NCI-H69 (cell line): ENCODE measurements at regions not wholly inside any gene's neighbourhood (a gene's known extent, or its start where the extent isn't known, plus 50 kb on each side); places are given as distances from the start of the nearest gene placed in this dataset.
A peak's percentile ranks its signal among the peaks of the same experiment; 100 is the strongest.

Experiments used
- DNase-seq: peaks from one replicate; lab custom pipeline; 2025; lab: John Stamatoyannopoulos, UW

DNA sequence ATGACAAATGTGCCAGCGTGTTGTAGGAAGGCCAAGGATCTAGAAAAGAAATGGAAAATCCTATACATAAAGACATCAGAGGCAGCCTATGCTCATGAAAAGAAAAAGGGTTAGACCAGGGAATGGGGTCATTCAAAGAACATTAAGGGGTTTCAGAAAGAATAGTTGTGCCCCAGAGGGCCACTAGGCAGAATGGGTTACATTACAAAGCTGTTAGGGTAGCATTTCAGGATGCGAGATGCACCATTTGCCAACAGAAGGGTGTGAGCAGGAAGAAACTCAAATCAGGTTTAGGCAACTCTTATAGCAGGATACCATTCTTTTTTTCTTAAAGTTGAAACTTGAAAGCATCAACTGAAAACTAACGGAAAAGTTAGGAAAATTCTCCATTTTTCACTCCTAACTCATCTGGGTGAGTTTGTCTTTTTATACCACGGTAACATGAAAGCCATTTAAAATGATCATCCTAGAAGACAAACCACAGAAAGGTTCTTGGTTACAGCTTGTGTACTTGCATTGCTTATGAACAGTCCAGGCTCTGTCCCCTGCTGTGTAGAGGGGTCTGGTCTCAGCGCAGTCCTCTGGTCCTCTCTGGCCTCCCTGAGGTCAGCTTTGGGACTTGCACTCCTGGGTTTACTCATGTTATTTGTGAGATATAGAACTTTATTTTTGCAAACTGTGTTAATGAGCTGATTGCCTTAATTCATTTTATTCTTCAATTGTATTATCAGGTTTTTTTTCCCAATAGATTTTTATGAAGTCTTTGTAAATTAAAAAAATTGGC, 209.1 kb downstream of the DACT1 start:
- DNase-seq: peak; percentile 21

DNA sequence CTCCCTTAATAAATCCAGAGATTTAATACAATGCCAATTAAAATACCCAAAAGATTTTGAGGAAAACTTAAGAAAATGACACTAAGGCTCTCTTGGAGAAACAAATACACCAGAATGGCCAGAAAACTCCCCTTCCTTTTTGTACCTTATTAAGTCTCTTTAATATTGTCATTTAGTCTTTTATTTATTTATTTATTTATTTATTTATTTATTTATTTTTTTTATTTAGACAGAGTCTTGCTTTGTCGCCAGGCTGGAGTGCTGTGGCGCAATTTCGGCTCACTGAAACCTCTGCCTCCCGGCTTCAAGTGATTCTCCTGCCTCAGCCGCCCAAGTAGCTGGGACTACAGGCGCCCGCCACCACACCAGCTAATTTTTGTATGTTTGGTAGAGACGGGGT, 210.6 kb downstream of the DACT1 start:
- DNase-seq: no peak

DNA sequence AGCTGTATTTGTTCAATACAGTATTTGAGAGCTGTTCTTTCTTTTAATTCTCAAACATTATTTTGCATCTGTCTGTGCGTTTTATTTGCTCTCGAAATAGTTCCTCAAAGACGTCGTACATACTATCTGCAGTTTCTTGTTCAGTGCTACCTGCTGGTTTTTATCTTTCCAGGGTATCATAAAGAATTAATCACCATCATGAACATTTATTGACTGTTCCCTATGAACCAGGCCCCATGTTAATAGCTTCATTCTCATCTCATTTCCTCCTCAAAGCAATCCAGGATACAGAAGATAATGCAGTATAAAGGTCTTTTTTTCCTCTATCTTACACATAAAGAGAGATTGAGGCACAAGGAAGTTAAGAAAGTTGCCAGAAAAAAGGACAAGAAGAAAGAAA, 211.8 kb downstream of the DACT1 start:
- DNase-seq: no peak

GRCh38 chr14:58850011-58850410, 212.2 kb downstream of the DACT1 start:
- no peak for DNase-seq

- DNase-seq: no peak
These were observed 223.8 kb downstream of the DACT1 start for GRCh38 chr14:58861586-58861985.

DNA sequence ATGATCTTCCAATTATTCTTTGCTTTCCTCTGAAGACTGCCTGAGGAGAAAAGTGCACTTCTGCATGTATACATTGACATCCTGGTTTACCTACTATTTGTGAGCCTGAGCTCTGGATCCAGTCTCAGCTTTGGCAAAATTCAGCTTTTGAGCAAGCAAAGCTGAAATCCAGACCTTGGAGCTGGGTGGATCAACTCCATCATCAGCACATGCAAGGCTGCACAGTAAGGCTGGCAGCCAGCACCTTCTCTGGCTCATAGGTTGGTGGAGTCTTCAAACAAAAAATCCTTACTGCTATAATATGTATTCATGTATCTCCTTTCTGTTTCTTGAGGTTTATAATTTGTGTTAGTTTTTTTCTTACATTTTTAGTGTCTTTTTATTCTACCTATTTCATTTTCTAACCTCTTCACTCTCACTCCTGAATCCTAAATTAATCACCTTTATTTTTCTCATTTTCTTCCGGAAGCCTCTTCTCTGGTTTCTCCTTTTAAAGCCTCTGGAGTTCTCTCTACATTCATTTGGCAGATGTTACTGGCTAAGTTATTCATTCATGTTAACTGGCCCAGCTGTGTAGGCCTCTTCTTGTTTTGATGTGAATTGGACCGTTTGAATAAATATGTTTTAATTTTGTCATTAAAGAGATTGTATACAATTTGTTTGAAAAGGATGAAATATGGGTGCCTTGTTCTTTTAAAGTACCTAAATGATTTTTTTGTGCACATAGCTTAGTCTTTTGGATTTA, 224.8 kb downstream of the DACT1 start:
- no peak for DNase-seq

DNA sequence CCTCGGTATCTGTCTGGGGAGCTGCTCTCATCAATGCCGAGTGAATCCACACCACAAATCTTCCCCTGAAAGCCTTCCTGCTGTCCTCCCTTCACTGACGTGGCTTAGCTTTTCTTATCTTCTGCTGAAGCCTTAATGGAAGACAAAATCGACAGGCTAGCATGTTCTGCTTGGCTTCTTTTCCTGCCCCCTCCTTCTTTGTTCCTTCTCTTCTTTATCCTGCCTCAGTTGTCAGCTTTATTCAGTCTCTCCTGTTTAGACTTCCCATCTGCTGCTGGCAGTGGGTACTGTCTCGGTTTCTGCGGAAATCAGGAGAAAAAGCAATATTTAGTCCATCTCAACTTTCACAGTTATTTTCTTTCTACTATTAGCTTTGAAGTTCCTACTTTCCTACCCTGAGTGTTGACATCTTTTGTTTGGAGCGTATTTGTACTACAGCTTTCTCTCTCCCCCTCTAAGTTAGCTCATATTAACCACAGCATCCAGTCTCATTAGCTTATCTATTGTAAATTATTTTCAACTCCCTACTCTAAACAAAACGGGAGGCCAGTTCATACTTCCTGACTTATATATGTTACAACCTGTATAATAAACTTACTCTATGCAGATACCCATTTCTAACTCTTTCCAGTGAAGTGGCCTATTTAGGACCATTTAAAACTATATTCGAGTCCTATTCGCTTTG, 226.0 kb downstream of the DACT1 start:
- no peak for DNase-seq

DNA sequence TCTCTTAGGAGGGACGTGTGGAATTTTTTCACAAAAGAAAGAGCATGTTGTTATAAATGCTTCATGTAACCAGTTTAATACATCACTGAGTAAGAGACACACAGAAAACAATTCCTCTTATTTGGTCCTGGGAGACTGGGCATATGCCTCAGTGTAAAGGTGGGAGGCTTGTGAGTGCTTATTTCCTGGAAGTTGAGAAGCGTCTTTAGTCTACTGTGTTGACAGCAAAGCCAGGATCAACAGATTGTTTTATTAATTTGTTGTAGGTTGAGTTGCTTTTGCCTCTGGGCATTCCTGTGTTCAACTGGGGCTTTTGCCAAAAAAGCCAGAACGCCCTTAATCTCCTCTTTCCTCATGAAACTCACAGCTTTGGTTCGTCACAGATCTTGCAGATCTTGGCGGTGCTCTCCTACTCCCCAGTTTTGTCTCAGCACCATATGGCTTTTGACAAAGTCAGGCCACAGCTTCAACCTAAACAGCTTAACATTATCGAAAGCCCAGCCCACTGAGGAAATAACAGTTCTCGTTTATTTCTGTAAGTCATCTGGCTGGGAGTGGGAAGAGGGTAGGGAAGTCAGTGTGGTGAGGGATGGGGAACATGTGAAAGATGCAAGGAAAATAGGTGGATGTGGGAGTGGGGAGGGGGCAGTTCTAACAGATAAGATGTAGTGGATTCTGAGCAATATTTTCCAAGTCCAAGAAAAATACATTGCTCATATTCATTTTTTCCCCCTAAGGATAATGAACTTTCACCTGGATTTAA, 227.2 kb downstream of the DACT1 start:
- DNase-seq: peak; percentile 87

DNA sequence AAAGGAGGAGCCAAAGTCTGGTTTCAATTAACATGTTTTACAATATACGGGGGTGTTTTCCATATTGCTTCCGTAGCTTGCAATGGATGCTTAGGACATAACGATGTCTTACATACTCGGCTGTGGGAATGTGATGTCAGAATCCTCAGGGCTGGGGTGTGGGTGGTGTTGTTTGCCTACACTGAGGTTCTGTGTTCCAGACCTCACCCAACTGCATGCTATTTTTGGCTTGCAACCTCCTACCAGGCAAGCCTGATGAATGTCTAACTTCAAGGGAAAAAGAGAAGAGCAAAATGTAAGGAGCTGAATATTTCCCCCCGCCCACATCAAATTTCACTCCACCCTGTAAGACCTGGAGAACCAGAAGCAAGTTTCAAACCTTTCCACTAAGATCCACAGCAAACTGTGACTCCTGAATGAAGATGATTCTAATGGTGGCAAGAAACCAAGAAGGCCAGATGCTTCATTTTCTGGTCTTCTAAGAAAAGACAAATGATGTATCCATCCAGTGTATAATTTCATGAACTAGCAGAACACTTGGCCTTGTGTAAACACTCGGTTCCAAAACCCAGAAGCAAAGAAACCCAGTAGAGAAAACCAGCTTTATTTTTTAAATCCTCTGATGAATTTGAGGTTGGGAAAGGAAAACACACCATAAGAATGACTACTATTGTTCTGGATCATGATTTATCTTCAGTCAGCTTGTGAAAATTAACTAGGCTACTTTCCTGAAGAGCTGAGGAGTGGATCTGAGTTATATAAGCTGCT, 227.9 kb downstream of the DACT1 start:
- no peak for DNase-seq

- DNase-seq: no peak
These were observed 228.6 kb downstream of the DACT1 start for GRCh38 chr14:58866391-58866790.

- peak; percentile 38 for DNase-seq
These were observed 233.2 kb downstream of the DACT1 start for GRCh38 chr14:58870961-58871360.

DNA sequence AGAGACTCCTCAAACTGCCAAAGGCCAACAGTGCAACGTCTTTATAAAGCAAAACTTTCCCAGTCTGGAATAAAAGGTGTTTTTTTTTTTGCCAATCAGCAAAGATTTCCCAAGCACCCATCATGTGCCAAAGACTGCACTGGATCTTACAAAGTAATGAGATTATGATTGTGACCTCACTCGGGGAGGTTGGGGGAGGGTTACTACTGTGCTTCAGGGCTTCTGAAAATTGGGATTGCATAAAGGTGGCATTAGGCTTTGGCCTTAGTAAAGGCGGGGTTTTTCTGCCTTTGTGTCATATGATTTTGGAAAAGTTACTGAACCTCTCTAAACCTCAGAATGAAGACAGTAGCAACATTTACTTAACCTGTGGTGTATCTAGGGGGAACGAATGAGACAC, 233.8 kb downstream of the DACT1 start:
- DNase-seq: peak; percentile 79

GRCh38 chr14:58872061-58872460, 234.3 kb downstream of the DACT1 start:
- peak; percentile 90 for DNase-seq

DNA sequence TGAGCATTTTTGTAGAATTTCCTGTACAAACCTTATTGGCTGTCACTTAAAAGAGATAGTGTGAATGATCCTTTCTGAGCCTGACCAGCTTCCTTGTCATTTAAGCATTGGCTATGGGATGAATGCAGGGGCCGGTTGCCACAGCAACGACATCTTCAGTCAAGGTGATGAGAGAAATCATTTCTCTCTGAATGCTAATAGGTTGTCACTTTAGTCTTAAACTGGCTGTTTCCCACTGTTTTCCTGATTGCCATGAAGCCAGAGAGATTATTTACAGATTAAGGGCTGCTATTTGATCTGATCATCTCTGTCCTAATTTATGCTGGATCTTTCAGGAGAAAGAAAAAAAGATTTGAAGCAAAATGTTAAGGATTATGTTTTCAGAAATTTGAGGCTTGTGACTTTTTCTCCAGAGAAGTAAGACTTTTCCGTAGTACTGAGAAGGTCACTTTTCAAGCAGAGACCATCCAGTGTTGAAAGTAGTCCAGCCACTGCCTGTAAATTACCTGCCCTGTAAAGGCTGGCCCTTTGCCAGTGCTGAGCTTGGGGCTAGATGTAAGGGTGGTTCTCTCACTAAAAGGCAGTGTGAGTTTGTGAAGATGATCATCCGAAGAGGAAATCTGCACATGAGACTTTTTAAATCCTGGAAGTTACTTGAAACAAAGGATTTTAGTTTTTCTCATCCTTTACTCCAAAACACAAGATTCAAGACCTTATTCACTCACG, 235.6 kb downstream of the DACT1 start:
- DNase-seq: peak; percentile 94

DNA sequence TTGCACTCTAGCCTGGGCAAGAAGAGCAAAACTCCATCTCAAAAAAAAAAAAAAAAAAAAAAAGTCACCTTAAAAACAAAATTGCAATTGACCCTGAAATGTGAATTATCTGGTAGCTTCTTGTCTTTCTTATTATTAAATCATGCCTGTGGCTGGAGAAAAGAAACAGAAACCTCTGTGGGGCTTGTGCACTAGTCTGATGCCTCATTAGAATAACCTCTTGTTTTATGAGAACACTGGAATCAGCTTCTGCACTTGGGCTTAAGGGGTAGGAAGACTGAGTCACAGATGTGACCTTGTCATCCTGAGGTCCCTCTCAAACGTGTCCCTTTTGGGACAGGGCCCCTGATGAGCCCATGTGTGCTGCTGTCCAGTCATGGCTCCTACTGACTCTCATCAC, 237.9 kb downstream of the DACT1 start:
- DNase-seq: no peak

DNA sequence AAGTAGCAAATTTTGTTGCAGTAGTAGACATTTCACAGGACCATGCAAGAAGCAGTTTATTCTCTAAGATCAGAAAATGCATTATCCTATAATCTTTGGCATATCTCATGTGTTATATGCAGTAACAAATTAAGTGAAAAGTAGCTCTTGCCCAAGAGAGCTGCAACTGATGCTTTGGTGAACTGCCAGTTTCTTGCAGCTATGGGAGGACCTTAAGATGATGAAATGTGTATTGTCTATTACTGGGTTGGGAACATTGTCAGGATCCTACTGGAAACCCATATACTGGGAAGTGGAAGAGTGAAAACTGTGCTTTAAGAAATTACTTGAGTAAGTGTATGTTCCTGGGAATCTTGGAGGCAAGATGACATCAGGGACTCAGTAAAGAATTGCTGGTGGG, 238.8 kb downstream of the DACT1 start:
- no peak for DNase-seq

DNA sequence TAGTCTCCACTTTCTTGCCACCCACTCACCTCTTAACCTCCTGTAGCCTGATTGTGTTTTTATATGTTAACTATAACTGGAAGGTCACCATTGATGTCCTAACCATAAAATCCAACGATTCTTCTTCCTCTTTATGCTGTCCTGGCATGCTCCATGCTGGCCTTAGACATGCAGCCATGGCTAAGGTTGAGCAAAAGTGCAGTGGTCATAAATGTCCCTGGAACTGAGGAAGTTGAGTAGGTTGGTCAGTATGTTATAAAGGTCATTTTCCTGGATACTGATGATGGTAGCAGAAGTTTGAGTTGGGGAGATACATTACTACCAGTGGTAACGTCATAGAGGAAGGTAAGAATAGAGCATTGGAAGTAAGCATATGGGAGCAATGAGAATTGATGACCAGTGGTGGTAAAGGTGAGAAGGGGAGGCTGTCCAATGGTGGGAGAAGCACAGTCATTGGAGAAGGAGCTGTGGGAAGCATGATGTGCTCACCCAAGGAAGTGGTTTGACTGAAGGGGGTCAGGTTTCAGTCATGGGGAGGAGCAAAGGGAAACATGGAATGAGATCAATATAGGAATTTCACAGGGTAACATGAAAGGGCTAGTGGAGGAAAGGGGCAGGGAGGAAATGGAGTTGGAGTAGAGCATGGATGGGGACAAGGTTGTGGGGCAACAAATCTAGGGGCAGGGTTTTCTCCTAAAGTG, 240.8 kb downstream of the DACT1 start:
- DNase-seq: no peak

- DNase-seq: peak; percentile 48
These were observed 243.7 kb downstream of the DACT1 start for GRCh38 chr14:58881433-58881832.

DNA sequence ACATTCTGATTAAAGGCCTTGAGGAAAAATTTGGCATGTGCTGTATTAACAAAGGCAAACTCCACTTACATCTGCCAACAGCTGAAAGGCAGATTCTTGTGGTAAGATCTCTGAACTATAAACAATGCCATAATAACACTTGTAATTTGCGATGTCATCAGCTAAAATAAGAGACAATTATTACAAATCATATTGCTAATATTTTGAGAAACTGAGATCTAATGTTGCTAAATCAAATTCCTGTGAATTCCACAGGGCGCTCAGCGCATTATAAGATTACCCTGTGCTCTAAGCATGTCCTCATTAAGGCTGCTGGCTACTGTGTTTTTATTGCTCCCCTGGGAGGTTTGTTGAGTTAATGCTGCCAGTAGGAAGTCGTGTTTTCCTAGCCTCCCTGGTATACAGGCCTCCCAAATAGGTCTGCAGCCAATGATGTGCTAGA, 244.8 kb downstream of the DACT1 start:
- DNase-seq: peak; percentile 97

DNA sequence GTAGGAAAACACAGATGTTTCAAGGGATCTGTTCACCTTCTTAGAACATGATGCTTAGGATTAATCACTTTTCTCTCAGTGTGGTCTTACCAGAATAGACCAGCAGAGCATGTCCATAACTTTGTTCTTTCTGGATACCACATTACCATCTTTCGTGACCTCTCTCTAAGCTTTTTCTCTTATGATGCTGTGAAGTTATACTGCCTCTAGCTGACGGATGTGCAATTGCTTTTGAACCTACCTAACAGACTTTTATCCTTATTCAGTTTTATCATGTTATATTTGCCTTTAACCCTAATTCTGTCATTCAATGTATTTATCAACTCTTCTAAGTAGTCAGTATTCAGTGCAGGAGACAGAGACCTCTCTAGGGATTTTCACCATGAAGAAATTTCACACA, 246.7 kb downstream of the DACT1 start:
- peak; percentile 29 for DNase-seq
